ENCODE measurements at regions not wholly inside any gene's neighbourhood (a gene's known extent, or its start where the extent isn't known, plus 50 kb on each side); places are given as distances from the start of the nearest gene placed in this dataset.

GRCh38 chr18:60861575-60861974 is 471.7 kb upstream of the CDH20 start:
- in situ Hi-C loops (cut with HindIII; ENCODE audit: low pct_unique_long_range_greater_than_20kb, low sequenced_read_pairs) = no loop called here
- DNase-seq (ENCODE audit: low read depth) = no peak

GRCh38 chr18:60862988-60863387 is 470.2 kb upstream of the CDH20 start:
- no peak for DNase-seq (ENCODE audit: low read depth)
- in situ Hi-C loops (cut with HindIII; ENCODE audit: low pct_unique_long_range_greater_than_20kb, low sequenced_read_pairs) = no loop called here

GRCh38 chr18:60865801-60866200 is 467.4 kb upstream of the CDH20 start:
- in situ Hi-C loops (cut with HindIII; ENCODE audit: low pct_unique_long_range_greater_than_20kb, low sequenced_read_pairs) = no loop called here
- DNase-seq (ENCODE audit: low read depth) = no peak

- DNase-seq (ENCODE audit: low read depth) = no peak
- in situ Hi-C loops (cut with HindIII; ENCODE audit: low pct_unique_long_range_greater_than_20kb, low sequenced_read_pairs) = no loop called here
These were observed 462.7 kb upstream of the CDH20 start for GRCh38 chr18:60870261-60871153.

GRCh38 chr18:60872434-60872833 is 460.8 kb upstream of the CDH20 start:
- DNase-seq (ENCODE audit: low read depth) = no peak

GRCh38 chr18:60873708-60874107 is 459.5 kb upstream of the CDH20 start:
- DNase-seq (ENCODE audit: low read depth) = no peak
- in situ Hi-C loops (cut with HindIII; ENCODE audit: low pct_unique_long_range_greater_than_20kb, low sequenced_read_pairs) = no loop called here

More at GRCh38 chr18:60872434-60872833, 460.8 kb upstream of the CDH20 start:
- in situ Hi-C loops (cut with HindIII; ENCODE audit: low pct_unique_long_range_greater_than_20kb, low sequenced_read_pairs) = no loop called here

- in situ Hi-C loops (cut with HindIII; ENCODE audit: low pct_unique_long_range_greater_than_20kb, low sequenced_read_pairs) = no loop called here
- no peak for DNase-seq (ENCODE audit: low read depth)
These were observed 457.2 kb upstream of the CDH20 start for GRCh38 chr18:60875957-60876507.

GRCh38 chr18:60880184-60880583 is 453.0 kb upstream of the CDH20 start:
- in situ Hi-C loops (cut with HindIII; ENCODE audit: low pct_unique_long_range_greater_than_20kb, low sequenced_read_pairs) = no loop called here
- no peak for DNase-seq (ENCODE audit: low read depth)

- in situ Hi-C loops (cut with HindIII; ENCODE audit: low pct_unique_long_range_greater_than_20kb, low sequenced_read_pairs) = no loop called here
- no peak for DNase-seq (ENCODE audit: low read depth)
These were observed 449.6 kb upstream of the CDH20 start for GRCh38 chr18:60883587-60883986.

- no peak for DNase-seq (ENCODE audit: low read depth)
- in situ Hi-C loops (cut with HindIII; ENCODE audit: low pct_unique_long_range_greater_than_20kb, low sequenced_read_pairs) = no loop called here
These were observed 445.1 kb upstream of the CDH20 start for GRCh38 chr18:60888071-60888624.

GRCh38 chr18:60889442-60889841 is 443.8 kb upstream of the CDH20 start:
- DNase-seq (ENCODE audit: low read depth) = no peak
- in situ Hi-C loops (cut with HindIII; ENCODE audit: low pct_unique_long_range_greater_than_20kb, low sequenced_read_pairs) = no loop called here

- in situ Hi-C loops (cut with HindIII; ENCODE audit: low pct_unique_long_range_greater_than_20kb, low sequenced_read_pairs) = no loop called here
- no peak for DNase-seq (ENCODE audit: low read depth)
These were observed 441.3 kb upstream of the CDH20 start for GRCh38 chr18:60891936-60892335.

- DNase-seq (ENCODE audit: low read depth) = peak; percentile 20
- in situ Hi-C loops (cut with HindIII; ENCODE audit: low pct_unique_long_range_greater_than_20kb, low sequenced_read_pairs) = no loop called here
These were observed 440.8 kb upstream of the CDH20 start for GRCh38 chr18:60892441-60892840.

- DNase-seq (ENCODE audit: low read depth) = peak; percentile 69
- in situ Hi-C loops (cut with HindIII; ENCODE audit: low pct_unique_long_range_greater_than_20kb, low sequenced_read_pairs) = no loop called here
These were observed 440.4 kb upstream of the CDH20 start for GRCh38 chr18:60892855-60893254.

GRCh38 chr18:60893355-60894097 is 439.7 kb upstream of the CDH20 start:
- DNase-seq (ENCODE audit: low read depth) = no peak
- in situ Hi-C loops (cut with HindIII; ENCODE audit: low pct_unique_long_range_greater_than_20kb, low sequenced_read_pairs) = no loop called here

- peak; percentile 2 for DNase-seq (ENCODE audit: low read depth)
- in situ Hi-C loops (cut with HindIII; ENCODE audit: low pct_unique_long_range_greater_than_20kb, low sequenced_read_pairs) = no loop called here
These were observed 438.8 kb upstream of the CDH20 start for GRCh38 chr18:60894254-60894945.

GRCh38 chr18:60895181-60895580 is 438.0 kb upstream of the CDH20 start:
- peak; percentile 13 for DNase-seq (ENCODE audit: low read depth)
- in situ Hi-C loops (cut with HindIII; ENCODE audit: low pct_unique_long_range_greater_than_20kb, low sequenced_read_pairs) = no loop called here

GRCh38 chr18:60898111-60898510 is 435.1 kb upstream of the CDH20 start:
- no peak for DNase-seq (ENCODE audit: low read depth)
- in situ Hi-C loops (cut with HindIII; ENCODE audit: low pct_unique_long_range_greater_than_20kb, low sequenced_read_pairs) = no loop called here

Data from Caki2 (cell line).